ENCODE measurements at regions not wholly inside any gene's neighbourhood (a gene's known extent, or its start where the extent isn't known, plus 50 kb on each side); places are given as distances from the start of the nearest gene placed in this dataset.

DNA sequence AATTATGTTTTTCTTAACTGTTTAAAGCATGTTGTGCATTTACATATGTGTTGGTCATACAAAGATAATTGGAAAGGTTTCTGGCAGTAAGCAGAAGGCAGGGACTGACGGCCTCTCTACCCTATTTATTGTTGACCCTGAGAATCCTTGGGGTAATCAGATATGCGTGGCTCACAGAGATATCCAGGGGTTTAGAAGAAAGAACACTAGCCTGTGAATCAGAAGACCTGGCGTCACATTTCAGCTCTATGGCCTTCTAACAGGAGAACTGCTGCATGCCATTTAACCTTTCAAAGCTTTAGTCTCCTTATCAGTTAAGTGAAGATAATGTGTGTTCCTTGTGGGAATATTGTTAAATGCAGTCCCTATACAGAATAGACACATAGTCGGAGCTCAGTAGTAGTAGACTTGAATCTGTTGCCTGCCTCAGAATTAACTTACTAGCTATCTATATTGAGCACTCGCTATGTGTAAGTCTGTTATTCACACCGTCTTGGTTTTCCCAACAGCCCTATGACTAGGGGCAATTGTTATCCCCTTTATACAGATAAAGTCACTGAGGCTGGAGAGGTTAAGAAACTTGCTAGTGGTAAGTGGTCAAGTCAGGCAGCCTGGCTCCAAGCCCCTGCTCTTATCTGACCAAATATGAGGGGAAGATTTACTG, 129.6 kb upstream of the ANKRD1 start:
- TF ChIP-seq TCF7L2 (IDR thresholded peaks at IDR 0.05; ENCODE audit: low read depth, low read length) (no peak), SIN3A (IDR thresholded peaks at IDR 0.05; ENCODE audit: borderline replicate concordance, insufficient read depth, low read depth, low read length) (no peak), POLR2AphosphoS5 (IDR thresholded peaks at IDR 0.05; ENCODE audit: low read depth, low read length) (no peak), REST (IDR thresholded peaks at IDR 0.05; ENCODE audit: insufficient read depth in 1 of 2, low read depth in 2 of 2, low read length in 1 of 2) (no peak)
- TF ChIP-seq, protein P1, sequence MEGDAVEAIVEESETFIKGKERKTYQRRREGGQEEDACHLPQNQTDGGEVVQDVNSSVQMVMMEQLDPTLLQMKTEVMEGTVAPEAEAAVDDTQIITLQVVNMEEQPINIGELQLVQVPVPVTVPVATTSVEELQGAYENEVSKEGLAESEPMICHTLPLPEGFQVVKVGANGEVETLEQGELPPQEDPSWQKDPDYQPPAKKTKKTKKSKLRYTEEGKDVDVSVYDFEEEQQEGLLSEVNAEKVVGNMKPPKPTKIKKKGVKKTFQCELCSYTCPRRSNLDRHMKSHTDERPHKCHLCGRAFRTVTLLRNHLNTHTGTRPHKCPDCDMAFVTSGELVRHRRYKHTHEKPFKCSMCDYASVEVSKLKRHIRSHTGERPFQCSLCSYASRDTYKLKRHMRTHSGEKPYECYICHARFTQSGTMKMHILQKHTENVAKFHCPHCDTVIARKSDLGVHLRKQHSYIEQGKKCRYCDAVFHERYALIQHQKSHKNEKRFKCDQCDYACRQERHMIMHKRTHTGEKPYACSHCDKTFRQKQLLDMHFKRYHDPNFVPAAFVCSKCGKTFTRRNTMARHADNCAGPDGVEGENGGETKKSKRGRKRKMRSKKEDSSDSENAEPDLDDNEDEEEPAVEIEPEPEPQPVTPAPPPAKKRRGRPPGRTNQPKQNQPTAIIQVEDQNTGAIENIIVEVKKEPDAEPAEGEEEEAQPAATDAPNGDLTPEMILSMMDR (IDR thresholded peaks at IDR 0.05), result no peak
- Histone ChIP-seq H3K4me1 (ENCODE audit: control insufficient read depth, insufficient read depth, low read length) (no peaks in the 10 kb centered on the region), H3K4me3 (ENCODE audit: low read depth in 2 of 2, low read length in 2 of 2) (no peak overlapping the region), H3K36me3 (ENCODE audit: control insufficient read depth, insufficient read depth, low read length) (no peaks in the 10 kb centered on the region), H3K9me3 (ENCODE audit: control insufficient read depth, insufficient read depth, low read depth, low read length) (no peaks in the 10 kb centered on the region), H3K27me3 (ENCODE audit: control insufficient read depth, insufficient read depth, low read length) (peaks cover 4% of the 10 kb centered on the region; the same call in 1 of the 2 replicates), H3K27ac (ENCODE audit: low read length) (no peak overlapping the region)
- in situ Hi-C loops (cut with HindIII; ENCODE audit: low pct_unique_long_range_greater_than_20kb, low sequenced_read_pairs), result no loop called here
- ATAC-seq (no peak), DNase-seq (ENCODE audit: low read depth, low spot score) (no peak)
- POLR2A ChIA-PET, result interaction anchor here (0.5 kb wide), 1 partner anchor 1131 kb away, joined by 6 read pairs; no protein-coding TSS in a partner anchor
- BruUV-seq (replicated peaks), result no TSS peak
- intact Hi-C loops (cut with micrococcal nuclease; ENCODE audit: unreplicated experiment), result no loop called here
- CTCF ChIA-PET, result interaction anchor here (0.7 kb wide), 1 partner anchor 101 kb away, joined by 3 read pairs; no protein-coding TSS in a partner anchor

GRCh38 chr10:91051829-91052228, 130.9 kb upstream of the ANKRD1 start:
- ChIA-PET CTCF (no interaction called here), POLR2A (no interaction called here)
- Histone ChIP-seq H3K27ac (ENCODE audit: low read length) (no peak overlapping the region), H3K36me3 (ENCODE audit: control insufficient read depth, insufficient read depth, low read length) (no peaks in the 10 kb centered on the region), H3K27me3 (ENCODE audit: control insufficient read depth, insufficient read depth, low read length) (peaks cover 4% of the 10 kb centered on the region; the same call in 1 of the 2 replicates), H3K4me3 (ENCODE audit: low read depth in 2 of 2, low read length in 2 of 2) (no peak overlapping the region), H3K9me3 (ENCODE audit: control insufficient read depth, insufficient read depth, low read depth, low read length) (no peaks in the 10 kb centered on the region), H3K4me1 (ENCODE audit: control insufficient read depth, insufficient read depth, low read length) (no peaks in the 10 kb centered on the region)
- no peak for ATAC-seq
- intact Hi-C loops (cut with micrococcal nuclease; ENCODE audit: unreplicated experiment) (no loop called here), in situ Hi-C loops (cut with HindIII; ENCODE audit: low pct_unique_long_range_greater_than_20kb, low sequenced_read_pairs) (no loop called here)
- no peak for DNase-seq (ENCODE audit: low read depth, low spot score)
- TF ChIP-seq TCF7L2 (IDR thresholded peaks at IDR 0.05; ENCODE audit: low read depth, low read length) (no peak), SIN3A (IDR thresholded peaks at IDR 0.05; ENCODE audit: borderline replicate concordance, insufficient read depth, low read depth, low read length) (no peak), POLR2AphosphoS5 (IDR thresholded peaks at IDR 0.05; ENCODE audit: low read depth, low read length) (no peak), REST (IDR thresholded peaks at IDR 0.05; ENCODE audit: insufficient read depth in 1 of 2, low read depth in 2 of 2, low read length in 1 of 2) (no peak)
- TF ChIP-seq, protein P1 (IDR thresholded peaks at IDR 0.05), result no peak
- no TSS peak for BruUV-seq (replicated peaks)
